HepG2 (cell line): ENCODE measurements at regions not wholly inside any gene's neighbourhood (a gene's known extent, or its start where the extent isn't known, plus 50 kb on each side); places are given as distances from the start of the nearest gene placed in this dataset.

ENCODE experiments used
- ATAC-seq: fragments of 200-7000 bp; cut with Tn5 transposase; 3 replicates; pipeline ENCODE4 v1.9.1; 2020; ENCODE audit warnings: mild to moderate bottlenecking, moderate library complexity
- BruUV-seq: library from RNA; stranded (reverse); fragments of 400-500 nt; replicated peaks from 2 replicates; lab custom pipeline; 2021; lab: Mats Ljungman, UMichigan
- CTCF ChIA-PET: fragments of 300-600 bp; formaldehyde crosslinking; extraction: SDS; loops from one replicate; lab custom pipeline; 2021; ENCODE audit warnings: low total read pairs, inconsistent platforms, low intra/inter-chr PET ratio; lab: Yijun Ruan, JAX
- POLR2A ChIA-PET: fragments of 350-600 bp; sonication (Branson Sonifier 250); formaldehyde crosslinking; loops from one replicate; lab custom pipeline; 2020; ENCODE audit warnings: antibody characterized with exemption, inconsistent platforms; lab: Yijun Ruan, JAX
- DNase-seq: peaks from one replicate; pipeline ENCODE4 v3.0.0-alpha.2; 2015; ENCODE audit warnings: low spot score
- FAIRE-seq: peaks from 3 replicates; lab custom pipeline; 2011; peaks lifted over from hg19 to GRCh38; lab: Jason Lieb, UNC
- H2AFZ ChIP-seq: one replicate; pipeline ENCODE4 v1.6.1; 2011; ENCODE audit warnings: low read length, inconsistent platforms
- H3K27ac ChIP-seq: fragments of 300-600 bp; 3 replicates; pipeline ENCODE4 v1.8.0; 2011; ENCODE audit warnings: mixed run types, mild to moderate bottlenecking, mixed read lengths, low read length, inconsistent platforms; ENCODE audit not compliant: insufficient read depth; ENCODE audit errors: extremely low read length
- H3K27me3 ChIP-seq, 2 experiments: fragments of 200-600 bp in 1 of 2; 2 replicates in 1 of 2; 3 replicates in 1 of 2; pipeline versions ENCODE4 v1.6.0 to v1.8.0; 2011; ENCODE audit warnings: low read length in 2 of 2, mild to moderate bottlenecking in 2 of 2, moderate library complexity in 2 of 2, inconsistent platforms in 1 of 2; ENCODE audit not compliant: insufficient read depth in 2 of 2, control insufficient read depth in 1 of 2
- H3K36me3 ChIP-seq, 2 experiments: fragments of 200-600 bp in 1 of 2; replicated peaks in 1 of 2; 2 replicates in 1 of 2; 3 replicates in 1 of 2; pipeline versions ENCODE4 v1.5.1 to v1.8.0; 2011; ENCODE audit warnings: low read length in 2 of 2, inconsistent platforms in 1 of 2; ENCODE audit not compliant: insufficient read depth in 2 of 2, control insufficient read depth in 1 of 2
- H3K4me1 ChIP-seq: 2 replicates; pipeline ENCODE4 v1.5.1; 2012; ENCODE audit warnings: low read length, inconsistent platforms; ENCODE audit not compliant: insufficient read depth
- H3K4me2 ChIP-seq: 2 replicates; pipeline ENCODE4 v1.6.0; 2011; ENCODE audit warnings: low read depth, low read length, inconsistent platforms
- H3K4me3 ChIP-seq, 3 experiments: fragments of 200-600 bp in 1 of 3; sonication (generic), shearing (Covaris generic) in 1 of 3; replicated peaks in 1 of 3; 2 replicates each; pipeline ENCODE4 v1.5.1; 2011 to 2016; ENCODE audit warnings: low read length in 3 of 3, inconsistent platforms in 2 of 3, low read depth in 2 of 3, mild to moderate bottlenecking in 2 of 3, control low read depth in 1 of 3, mixed read lengths in 1 of 3; ENCODE audit not compliant: insufficient read depth in 1 of 3
- H3K79me2 ChIP-seq: one replicate; pipeline ENCODE4 v1.6.1; 2011; ENCODE audit warnings: low read length, inconsistent platforms; ENCODE audit not compliant: insufficient read depth
- H3K9ac ChIP-seq: 2 replicates; pipeline ENCODE4 v1.6.0; 2011; ENCODE audit warnings: mild to moderate bottlenecking, low read depth, low read length, inconsistent platforms; ENCODE audit not compliant: insufficient read depth
- H3K9me3 ChIP-seq: 2 replicates; pipeline ENCODE4 v1.5.1; 2012; ENCODE audit warnings: mild to moderate bottlenecking, low read length
- H4K20me1 ChIP-seq: 2 replicates; pipeline ENCODE4 v1.6.0; 2011; ENCODE audit warnings: inconsistent platforms, mild to moderate bottlenecking, low read length, moderate library complexity; ENCODE audit not compliant: insufficient read depth
- XBP1 ChIP-seq: sonication (generic); formaldehyde crosslinking; IDR thresholded peaks from 2 replicates; pipeline ENCODE4 v1.5.0; 2020; ENCODE audit warnings: missing genetic modification reagents
- ZNF776 ChIP-seq: sonication (generic); formaldehyde crosslinking; IDR thresholded peaks from 2 replicates; pipeline ENCODE4 v1.4.0; 2020; ENCODE audit warnings: mild to moderate bottlenecking, missing genetic modification reagents
- in situ Hi-C: cut with HindIII; loops from 2 replicates; pipeline ENCODE4 v1.10.0; 2017; ENCODE audit warnings: low pct_unique_long_range_greater_than_20kb; ENCODE audit not compliant: extremely low pct_ligation_motif_present
- intact Hi-C: fragments of 100-400 bp; cut with micrococcal nuclease; formaldehyde crosslinking; loops from one replicate; pipeline ENCODE4 v1.10.0; 2022; ENCODE audit not compliant: unreplicated experiment
- TF ChIP-seq, protein P1 (sequence below): sonication (generic); formaldehyde crosslinking; IDR thresholded peaks from 2 replicates; pipeline ENCODE4 v1.4.0; 2020; ENCODE audit warnings: missing genetic modification reagents, mild to moderate bottlenecking, borderline replicate concordance
- TF ChIP-seq, protein P2 (sequence below): sonication (generic); formaldehyde crosslinking; IDR thresholded peaks from 2 replicates; pipeline ENCODE4 v1.5.0; 2020; ENCODE audit warnings: mild to moderate bottlenecking, missing genetic modification reagents, borderline replicate concordance

- TF ChIP-seq, protein P1, sequence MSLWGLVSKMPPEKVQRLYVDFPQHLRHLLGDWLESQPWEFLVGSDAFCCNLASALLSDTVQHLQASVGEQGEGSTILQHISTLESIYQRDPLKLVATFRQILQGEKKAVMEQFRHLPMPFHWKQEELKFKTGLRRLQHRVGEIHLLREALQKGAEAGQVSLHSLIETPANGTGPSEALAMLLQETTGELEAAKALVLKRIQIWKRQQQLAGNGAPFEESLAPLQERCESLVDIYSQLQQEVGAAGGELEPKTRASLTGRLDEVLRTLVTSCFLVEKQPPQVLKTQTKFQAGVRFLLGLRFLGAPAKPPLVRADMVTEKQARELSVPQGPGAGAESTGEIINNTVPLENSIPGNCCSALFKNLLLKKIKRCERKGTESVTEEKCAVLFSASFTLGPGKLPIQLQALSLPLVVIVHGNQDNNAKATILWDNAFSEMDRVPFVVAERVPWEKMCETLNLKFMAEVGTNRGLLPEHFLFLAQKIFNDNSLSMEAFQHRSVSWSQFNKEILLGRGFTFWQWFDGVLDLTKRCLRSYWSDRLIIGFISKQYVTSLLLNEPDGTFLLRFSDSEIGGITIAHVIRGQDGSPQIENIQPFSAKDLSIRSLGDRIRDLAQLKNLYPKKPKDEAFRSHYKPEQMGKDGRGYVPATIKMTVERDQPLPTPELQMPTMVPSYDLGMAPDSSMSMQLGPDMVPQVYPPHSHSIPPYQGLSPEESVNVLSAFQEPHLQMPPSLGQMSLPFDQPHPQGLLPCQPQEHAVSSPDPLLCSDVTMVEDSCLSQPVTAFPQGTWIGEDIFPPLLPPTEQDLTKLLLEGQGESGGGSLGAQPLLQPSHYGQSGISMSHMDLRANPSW = no peak
Observed at GRCh38 chr2:198968545-198968944, 489.2 kb downstream of the SATB2 start (continued).

GRCh38 chr2:198966269-198966668, 491.5 kb downstream of the SATB2 start:
- H3K9ac ChIP-seq = no peak overlapping the region
- no peak for DNase-seq
- in situ Hi-C loops (no loop called here), intact Hi-C loops (no loop called here)
- ATAC-seq = no peak
- no peaks in the 10 kb centered on the region for H3K79me2 ChIP-seq
- no peaks in the 10 kb centered on the region for H3K27me3 ChIP-seq
- H3K9me3 ChIP-seq = no peaks in the 10 kb centered on the region; the same call in 1 of the 2 replicates
- CTCF ChIA-PET = no interaction called here
- POLR2A ChIA-PET = no interaction called here
- H3K4me2 ChIP-seq = no peak overlapping the region
- H3K4me1 ChIP-seq = no peaks in the 10 kb centered on the region
- no peak for FAIRE-seq
- TF ChIP-seq, protein P2, sequence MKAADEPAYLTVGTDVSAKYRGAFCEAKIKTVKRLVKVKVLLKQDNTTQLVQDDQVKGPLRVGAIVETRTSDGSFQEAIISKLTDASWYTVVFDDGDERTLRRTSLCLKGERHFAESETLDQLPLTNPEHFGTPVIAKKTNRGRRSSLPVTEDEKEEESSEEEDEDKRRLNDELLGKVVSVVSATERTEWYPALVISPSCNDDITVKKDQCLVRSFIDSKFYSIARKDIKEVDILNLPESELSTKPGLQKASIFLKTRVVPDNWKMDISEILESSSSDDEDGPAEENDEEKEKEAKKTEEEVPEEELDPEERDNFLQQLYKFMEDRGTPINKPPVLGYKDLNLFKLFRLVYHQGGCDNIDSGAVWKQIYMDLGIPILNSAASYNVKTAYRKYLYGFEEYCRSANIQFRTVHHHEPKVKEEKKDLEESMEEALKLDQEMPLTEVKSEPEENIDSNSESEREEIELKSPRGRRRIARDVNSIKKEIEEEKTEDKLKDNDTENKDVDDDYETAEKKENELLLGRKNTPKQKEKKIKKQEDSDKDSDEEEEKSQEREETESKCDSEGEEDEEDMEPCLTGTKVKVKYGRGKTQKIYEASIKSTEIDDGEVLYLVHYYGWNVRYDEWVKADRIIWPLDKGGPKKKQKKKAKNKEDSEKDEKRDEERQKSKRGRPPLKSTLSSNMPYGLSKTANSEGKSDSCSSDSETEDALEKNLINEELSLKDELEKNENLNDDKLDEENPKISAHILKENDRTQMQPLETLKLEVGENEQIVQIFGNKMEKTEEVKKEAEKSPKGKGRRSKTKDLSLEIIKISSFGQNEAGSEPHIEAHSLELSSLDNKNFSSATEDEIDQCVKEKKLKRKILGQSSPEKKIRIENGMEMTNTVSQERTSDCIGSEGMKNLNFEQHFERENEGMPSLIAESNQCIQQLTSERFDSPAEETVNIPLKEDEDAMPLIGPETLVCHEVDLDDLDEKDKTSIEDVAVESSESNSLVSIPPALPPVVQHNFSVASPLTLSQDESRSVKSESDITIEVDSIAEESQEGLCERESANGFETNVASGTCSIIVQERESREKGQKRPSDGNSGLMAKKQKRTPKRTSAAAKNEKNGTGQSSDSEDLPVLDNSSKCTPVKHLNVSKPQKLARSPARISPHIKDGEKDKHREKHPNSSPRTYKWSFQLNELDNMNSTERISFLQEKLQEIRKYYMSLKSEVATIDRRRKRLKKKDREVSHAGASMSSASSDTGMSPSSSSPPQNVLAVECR = no peak
- TF ChIP-seq XBP1 (no peak), ZNF776 (CRISPR knock-in tag) (no peak)
- no peaks in the 10 kb centered on the region for H4K20me1 ChIP-seq
- no peak overlapping the region for H3K4me3 ChIP-seq
- H3K27ac ChIP-seq = no peak overlapping the region
- no TSS peak for BruUV-seq
- no peaks in the 10 kb centered on the region for H3K36me3 ChIP-seq
- H2AFZ ChIP-seq = no peak overlapping the region
